ENCODE measurements at regions not wholly inside any gene's neighbourhood (a gene's known extent, or its start where the extent isn't known, plus 50 kb on each side); places are given as distances from the start of the nearest gene placed in this dataset.
"Not testable (repeated sequence)": the region's sequence is repeated elsewhere in the genome, so short reads cannot be mapped to it uniquely, and the experiment has no call there.

DNA sequence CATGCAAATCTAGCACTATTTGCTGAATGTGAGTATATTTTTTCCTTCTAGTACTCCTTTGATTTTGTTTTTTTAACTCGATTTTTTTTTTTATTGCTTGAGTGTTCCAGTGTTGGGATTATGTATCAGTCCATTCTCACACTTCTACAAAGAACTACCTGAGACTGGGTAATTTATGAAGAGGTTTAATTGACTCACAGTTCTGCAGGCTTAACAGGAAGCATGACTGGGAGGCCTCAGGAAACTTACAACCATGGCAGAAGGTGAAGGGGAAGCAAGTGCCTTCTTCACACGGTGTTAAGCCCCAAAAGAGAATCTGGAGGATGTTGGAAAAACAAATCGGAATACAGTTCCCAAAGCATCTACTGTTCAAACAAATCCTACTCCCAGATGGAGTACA, 69.1 kb downstream of the ZNF518B start:
- not testable (repeated sequence) for DNase-seq

DNA sequence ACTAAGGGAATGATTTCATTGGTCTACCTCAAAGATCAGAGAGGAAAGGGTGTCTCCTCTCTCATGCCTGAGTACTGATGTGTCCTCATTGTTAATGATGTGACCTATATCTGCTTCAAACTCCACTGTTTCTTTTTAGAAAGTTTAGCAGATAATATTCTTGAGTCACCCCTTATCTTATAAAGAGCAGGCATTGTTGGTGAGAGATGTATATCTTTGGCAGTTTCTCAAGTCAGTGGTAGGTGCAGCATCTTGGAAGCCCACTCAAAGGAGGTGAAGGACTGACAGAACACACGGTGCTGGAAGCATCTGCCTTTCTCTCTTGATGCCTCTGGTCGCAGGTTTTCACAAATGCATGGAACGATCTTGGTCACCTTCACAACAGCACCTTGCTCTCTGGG, 71.2 kb downstream of the ZNF518B start:
- DNase-seq = no peak

DNA sequence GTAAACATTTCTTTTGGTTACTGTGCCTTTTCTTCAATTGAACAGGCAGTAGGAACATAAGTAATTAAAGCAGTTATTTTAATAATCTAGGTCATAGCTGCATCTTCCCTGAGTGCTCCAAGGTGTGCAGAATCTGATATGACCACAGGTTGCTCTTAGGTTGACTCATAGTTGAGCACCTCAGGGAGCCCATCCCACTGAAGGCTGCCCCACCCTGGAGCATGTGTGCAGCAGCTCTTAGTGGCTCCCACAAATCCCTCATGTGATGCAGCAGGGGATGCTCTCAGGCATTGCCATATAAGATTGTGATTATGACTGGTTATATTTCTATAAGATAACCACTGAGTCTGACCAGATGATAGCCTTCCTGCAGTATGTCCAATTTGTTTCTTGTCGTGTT, 72.3 kb downstream of the ZNF518B start:
- no peak for DNase-seq

DNA sequence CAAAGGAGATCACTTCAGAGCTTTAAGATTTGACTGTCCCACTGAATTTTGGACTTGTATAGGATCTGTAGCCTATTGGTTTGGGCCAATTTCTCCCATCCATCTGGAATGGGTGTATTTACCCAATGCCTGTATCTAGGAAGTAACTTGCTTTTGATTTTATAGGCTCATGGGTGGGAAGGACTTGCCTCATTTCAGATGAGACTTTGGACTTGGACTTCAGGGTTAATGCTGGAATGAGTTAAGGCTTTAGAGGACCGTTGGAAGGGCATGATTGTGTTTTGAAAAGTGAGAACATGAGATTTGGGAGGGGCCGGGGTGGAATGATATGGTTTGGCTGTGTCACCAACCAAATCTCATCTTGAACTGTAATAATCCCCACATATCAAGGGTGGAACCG, 73.8 kb downstream of the ZNF518B start:
- no peak for DNase-seq

DNA sequence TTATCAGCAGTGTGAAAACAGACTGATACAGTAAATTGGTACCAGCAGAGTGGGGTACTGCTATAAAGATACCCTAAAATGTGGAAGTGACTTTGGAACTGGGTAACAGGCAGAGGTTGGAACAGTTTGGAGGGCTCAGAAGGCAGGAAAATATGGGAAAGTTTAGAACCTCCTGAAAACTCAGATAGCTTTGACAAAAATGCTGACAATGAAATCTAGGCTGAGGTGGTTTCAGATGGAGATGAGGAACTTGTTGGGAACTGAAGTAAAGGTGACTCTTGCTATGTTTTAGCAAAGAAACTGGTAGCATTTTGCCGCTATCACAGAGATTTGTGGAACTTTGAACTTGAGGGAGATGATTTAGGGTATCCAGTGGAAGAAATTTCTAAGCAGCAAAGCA, 75.1 kb downstream of the ZNF518B start:
- DNase-seq = not testable (repeated sequence)

DNA sequence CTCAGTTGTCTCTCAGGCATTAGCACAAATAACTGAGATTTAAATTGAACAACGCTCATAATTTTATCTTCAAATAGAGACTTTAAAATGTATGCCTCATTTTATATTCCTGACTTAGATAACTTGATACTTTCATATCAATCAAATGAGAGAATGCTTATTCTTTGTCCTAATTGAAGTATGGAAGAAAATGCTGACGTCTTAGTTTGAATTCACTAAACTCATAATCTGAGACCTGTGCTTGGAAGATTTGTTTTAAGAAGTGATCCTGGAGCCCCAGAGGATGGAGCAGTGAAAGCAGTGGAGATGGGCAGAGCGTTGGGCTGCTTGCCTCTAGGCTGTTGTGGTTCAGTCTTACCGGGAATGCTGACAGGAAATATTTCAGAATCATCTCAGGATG, 76.1 kb downstream of the ZNF518B start:
- no peak for DNase-seq

DNA sequence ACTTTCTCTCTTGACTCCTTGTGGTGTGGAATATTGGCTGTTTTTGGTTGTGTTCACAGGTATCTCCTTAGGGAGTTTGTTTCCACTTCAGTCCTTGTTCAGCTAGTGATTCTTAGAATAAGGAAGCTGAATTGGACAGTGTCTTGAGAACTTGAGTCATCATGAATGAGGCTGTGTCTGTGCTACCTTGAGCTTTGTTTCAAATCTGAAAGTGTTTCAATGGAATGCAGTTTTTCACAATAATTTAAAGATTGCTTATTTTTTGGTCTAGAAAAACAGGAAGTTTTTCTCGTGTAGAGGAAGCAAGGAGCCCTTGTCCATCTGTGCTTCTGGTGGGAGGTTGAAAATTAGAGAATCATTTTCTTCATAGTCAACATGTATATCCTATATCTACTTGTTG, 76.5 kb downstream of the ZNF518B start:
- no peak for DNase-seq

DNA sequence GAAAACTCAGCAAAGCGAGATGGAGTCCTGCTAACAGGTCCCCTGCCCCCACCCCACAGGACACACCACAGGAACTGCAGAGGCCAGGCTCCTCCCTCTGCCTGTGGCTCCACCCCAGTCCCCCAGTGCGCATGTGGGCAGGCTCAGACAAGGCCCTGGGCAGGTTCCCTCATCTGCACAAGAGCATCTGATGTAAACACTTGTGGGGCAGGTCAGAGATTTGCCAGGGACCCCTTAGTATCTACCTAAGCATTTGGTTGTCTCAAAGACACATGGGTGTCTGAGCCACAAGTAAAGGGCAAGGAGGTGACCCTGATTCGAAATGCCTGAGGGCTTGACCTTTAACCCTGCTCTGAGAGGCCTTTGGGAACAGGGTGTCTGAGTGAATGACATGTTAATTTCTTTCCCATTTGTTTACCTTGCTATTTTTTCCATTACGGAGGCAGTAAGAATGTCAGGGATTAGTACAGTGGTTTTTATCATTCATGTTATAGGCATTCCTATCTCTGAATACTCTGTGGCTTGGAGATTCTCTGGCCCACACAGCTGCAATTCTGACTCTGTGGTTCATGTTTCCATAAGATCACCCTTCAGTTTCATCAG, 85.3 kb downstream of the ZNF518B start:
- DNase-seq = no peak

DNA sequence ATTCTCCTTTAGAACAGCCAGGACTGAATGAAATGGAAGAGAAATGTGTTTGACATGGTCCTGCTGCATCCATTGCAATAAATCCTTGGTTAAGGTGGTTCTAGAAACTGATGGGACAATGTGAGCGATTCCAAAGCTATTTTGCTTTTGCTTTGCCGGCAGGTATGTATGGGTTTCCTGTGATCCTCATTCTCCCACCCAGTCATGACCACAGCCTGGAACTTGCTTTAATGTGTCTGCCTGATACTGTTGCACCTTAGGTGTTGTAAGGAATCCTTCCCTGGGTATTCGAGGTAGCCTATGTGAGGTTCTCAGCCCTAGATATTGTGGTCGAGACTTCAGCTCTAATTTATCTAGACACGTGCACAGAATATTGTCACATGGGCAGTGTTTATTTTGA, 86.1 kb downstream of the ZNF518B start:
- no peak for DNase-seq

DNA sequence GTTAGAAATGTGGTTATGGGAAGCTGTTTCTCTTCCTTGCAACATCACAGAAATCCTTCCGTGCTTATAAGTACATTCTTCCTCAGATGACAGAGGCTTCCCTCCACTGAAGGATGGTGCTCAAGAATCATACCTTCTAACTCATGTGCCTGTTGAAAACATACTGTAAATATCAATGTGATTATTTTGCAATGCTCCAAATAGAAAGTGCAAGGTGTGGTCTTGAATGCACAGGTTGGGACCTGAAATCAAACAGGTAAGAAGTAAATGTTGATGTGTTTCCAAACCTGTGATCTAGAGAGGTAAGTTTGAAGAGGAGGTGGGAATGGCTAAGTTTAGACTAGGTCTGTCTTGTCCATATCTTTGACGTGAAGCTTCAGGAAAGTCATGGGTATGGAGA, 87.7 kb downstream of the ZNF518B start:
- DNase-seq = no peak

DNA sequence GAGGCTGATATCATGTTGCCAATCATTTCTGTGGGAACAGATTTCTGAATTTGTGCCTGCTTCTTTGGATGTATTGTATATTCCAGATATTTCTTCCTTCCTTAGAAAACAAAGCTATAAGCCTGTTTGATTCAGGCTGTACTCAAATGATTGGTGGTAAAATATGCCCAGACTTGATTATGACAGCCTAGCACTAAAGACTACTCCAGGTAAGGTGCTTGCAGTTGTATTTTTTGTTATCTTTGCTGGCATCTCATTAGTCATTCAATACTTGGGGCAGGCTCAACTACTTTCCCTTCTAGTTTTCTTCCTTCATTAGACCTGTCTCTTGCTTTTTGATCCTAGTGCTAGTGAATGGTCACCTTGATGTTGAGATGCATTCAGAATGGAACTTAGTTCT, 90.6 kb downstream of the ZNF518B start:
- no peak for DNase-seq

DNA sequence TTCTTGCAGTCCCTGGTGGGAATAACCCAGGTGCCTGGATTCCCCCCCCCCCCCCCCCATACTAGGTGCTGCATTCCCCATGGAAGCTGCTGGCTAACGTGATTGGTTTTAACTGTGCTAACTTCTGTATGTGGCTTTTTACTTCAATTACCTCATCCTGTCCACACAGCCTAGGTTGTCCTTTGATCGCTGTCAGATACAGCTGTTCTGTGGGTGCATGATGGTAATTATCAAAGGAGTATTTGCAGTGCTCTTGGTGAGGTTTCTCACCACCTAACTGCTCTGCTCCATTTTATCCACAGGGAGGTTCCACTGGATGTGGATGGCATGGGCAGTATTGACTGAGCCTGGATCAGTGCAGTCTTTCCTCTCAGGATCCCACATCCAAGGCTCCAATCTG, 93.0 kb downstream of the ZNF518B start:
- DNase-seq = no peak

DNA sequence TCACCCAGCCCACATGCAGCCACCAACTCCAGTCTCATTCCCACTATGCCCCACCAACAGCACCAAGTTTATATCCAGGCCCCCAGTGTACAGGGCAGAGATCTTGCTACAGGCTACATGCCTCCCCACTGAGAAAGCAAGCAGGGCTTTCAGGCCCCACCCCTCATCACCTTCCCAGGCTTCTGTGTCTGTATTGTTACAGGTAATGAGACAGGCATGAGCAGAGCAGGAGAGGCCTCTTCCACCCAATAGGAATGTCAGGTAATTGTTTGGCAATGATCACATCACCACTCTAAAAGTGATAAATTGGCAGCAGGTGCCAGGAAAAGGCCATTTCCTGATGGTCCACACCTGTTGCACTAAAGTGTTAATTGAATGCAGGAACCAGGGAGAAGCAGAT, 102.5 kb downstream of the ZNF518B start:
- no peak for DNase-seq

DNA sequence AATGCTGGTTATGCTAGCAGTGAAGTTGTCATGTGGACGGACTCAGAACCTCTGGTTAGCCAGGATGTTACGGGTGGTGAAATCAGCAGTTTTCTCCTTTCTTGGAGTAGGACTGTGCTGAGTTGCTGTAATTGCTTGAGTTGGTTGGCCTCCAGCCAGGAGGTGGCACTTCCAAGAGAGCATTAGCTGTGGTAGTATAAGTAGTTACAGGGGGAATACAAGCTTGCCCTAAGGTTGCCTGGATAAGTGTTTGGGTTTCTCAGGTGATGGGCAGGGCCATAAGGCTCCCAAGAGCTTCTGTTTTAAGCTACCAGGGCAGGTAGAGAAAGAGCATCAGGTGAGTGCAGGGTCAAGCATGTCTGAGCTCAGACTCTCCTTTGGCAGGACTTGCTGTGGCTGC, 103.0 kb downstream of the ZNF518B start:
- DNase-seq = no peak

DNA sequence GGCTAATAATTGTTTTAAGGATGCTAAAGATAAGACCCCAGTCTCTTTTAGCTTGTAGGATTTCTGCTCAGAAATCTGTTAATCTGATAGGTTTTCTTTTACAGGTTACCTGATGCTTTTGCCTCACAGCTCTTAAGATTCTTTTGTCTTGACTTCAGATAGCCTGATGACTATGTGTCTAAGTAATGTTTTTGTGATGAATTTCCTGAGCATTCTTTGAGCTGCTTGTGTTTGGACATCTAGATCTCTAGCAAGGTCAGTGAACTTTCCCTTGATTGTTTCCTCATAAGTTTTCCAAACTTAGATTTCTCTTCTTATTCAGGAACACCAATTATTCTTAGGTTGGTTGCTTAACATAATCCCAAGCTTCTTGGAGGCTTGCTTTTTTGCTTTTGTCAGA, 104.1 kb downstream of the ZNF518B start:
- no peak for DNase-seq

DNA sequence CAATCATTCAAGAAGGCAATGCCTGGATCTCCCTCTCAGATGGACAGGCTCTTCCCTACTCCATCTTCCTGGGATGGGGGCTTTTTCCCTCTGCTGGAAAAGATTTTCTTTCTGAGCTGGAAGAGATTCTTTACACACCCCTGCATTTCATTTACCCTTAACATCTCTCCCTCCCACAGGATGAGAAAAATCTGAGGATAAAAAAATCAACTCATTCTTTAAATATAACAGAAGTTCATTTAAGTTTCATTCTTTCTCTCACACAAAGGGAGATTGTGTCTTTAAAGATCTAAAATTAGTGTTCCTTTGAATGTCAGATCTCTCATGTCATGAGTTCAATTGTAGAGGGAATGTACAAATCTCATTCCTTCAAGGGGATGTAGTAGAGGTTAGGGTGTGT, 109.0 kb downstream of the ZNF518B start:
- DNase-seq = no peak

DNA sequence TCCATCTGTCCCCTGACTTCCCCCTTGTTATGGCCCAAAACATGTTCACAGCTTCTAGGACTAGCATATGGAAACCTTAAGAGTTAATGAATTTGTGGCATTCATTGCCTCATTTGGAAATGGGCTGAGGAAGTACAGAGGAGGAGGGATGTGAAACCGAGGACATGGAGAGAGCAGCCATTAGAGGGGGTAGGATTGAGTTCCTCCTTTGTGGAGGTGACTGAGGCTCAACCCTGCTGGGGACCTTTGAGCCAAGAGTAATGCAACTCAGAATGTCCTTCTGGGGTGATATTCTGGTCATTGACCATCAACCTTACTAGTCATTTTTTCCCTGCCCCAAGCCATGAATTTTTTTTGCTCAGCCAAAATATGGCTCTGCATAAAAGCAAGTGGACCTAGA, 109.4 kb downstream of the ZNF518B start:
- no peak for DNase-seq

DNA sequence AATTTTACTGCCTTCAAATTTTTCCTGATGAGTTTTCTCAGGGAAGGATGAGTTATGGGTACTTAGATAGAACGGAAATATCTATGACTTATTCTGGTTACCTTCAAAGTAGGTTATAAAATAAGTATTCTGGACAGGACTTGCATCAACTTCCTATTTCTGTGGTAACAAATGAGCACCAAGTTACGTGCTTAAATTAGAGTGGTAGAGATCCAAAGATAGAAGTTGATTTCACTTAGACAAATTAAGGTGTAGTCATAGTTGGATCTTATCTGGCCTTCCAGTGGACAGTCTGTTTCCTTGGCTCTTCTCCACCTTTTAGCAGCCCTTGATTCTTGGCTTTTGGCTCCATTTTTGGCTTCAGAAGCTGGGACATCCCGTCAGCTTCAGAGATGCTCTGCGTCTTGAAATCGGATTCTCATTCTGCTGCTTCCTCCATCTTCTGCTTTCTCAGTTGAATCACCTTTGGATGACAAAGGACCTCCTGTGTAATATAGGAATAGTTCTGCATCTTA, 109.9 kb downstream of the ZNF518B start:
- no peak for DNase-seq

DNA sequence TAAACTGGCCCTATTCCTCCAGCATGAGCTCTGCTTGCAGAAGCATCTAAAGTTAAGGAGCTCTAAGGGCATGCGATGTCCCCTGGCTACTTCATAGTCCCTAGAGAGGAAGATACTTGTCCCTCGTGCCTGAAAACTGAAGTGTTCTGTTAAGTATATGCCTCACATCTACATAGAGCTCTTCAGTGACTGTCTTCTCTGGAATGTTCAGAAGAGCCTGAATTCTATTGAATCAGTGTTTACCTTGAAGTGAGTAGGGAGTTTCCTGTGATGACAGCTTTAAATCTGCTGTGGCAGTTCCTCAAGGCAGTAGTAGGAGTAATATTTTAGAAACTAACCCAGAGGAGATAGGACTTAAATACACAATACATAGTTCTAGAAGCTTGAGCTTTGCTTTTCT, 111.2 kb downstream of the ZNF518B start:
- DNase-seq = no peak

DNA sequence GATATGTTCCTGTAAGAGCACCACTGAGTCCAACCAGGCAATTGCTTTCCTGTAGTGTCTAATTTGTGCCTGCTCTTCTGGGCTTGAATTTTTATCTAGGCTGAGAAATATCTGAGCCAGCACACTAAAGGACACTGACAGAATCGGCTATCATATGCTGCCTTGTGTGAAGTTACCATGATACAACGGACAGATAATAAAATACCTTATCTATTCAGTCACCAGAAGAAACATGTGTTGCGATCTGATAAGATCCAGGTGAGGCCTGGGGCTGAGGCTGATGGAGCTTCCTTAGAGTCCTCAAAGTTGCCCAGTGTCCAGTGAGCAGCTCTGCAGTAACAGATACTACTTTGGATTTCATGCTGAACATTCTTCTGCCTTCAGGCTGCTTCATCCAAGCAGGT, 111.8 kb downstream of the ZNF518B start:
- no peak for DNase-seq

DNA sequence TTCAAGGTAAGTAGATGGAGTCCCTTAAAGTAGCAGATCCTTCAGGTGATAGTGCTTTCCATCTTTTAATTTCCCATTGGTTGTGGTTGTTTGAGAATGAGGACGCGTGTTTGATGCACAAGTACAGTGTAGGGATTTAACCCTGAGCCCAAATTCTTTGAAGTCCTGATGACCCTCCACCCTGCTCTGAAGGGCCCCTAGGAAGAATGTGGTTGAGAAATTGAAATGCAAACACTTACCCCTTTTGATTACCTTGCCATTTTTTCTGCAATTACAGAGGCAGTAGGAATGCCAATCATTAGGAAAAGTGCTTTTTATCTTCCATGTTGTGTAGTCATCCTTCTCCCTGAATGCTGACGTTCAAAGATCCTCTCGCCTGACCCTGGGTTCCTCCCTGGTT, 112.4 kb downstream of the ZNF518B start:
- DNase-seq = no peak

DNA sequence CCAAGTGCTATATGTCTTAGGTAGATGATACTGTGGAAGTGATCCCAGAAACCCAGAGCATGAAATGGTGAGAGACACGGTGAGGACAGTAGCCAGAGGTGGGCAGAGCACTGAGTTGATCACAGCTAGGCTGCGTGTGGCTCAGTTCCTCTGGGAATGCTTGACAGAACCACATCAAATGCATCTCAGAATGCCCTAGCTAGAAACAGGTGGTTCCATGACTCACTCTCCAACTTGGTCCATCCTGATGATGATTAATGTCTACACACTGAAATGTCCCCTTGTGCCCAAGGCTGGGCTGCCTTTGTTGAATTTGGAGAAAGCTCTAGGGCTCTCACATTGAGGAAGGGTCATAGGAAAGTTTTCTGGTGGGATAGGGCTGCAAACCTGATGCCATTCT, 113.6 kb downstream of the ZNF518B start:
- DNase-seq = no peak

DNA sequence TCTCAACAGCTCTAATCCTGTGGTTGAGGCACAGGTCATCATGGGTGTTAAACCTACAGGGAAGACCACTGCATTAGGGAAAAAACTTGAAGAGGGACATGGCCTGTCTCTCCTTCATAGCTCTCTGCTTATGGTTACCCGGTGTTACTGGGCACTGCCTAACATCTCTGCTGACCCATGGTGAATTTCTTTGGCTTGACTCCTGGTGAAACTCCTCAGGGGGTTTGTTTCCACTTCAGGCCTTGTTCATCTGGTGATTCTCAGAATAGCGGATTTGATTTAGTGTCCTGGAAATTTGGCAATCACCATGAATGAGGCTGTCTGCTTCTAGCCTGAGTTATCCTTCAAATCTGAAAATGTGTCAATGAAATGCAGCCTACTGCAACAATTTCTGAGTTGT, 114.4 kb downstream of the ZNF518B start:
- no peak for DNase-seq

DNA sequence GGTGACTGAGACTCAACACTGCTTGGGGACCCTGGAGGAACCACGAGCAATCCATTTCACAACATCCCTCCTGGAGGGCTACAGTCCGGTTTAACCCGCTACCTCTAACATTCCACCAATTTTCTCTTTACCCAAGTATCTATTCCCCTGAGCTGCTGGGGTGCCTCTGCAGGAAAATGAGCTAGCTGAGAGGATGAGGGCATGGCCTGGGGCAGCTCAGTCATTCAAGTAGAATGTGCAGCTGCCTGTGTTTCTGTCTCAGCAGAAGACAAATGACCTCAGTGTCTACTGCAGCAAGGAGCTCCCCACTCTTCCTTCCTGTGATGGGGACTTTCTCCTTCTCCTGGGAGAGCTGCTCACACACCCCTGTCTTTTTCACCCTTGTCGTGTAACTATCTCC, 120.8 kb downstream of the ZNF518B start:
- DNase-seq = no peak

DNA sequence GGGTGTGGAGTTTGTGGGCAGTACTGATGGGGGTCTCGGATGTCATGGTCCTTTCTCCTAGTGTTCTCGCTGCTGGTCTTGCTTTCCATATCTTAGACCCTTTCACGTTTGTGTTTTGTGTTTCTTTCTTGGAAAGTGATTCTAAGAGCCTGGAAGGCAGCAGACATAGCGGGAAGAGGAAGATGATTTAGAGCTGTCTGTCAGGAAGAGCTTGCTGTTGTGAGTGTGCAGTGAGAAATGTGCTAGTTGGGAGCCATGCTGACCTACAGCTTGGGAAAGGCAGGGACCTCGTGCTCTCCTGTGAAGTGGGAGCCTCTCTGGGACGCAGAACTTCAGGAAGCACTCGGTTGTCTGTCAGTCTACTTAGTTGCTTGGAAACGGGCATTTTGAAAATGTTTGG, 122.2 kb downstream of the ZNF518B start:
- no peak for DNase-seq

Measured in SW 1271 (cell line).